ENCODE measurements at regions not wholly inside any gene's neighbourhood (a gene's known extent, or its start where the extent isn't known, plus 50 kb on each side); places are given as distances from the start of the nearest gene placed in this dataset.

DNA sequence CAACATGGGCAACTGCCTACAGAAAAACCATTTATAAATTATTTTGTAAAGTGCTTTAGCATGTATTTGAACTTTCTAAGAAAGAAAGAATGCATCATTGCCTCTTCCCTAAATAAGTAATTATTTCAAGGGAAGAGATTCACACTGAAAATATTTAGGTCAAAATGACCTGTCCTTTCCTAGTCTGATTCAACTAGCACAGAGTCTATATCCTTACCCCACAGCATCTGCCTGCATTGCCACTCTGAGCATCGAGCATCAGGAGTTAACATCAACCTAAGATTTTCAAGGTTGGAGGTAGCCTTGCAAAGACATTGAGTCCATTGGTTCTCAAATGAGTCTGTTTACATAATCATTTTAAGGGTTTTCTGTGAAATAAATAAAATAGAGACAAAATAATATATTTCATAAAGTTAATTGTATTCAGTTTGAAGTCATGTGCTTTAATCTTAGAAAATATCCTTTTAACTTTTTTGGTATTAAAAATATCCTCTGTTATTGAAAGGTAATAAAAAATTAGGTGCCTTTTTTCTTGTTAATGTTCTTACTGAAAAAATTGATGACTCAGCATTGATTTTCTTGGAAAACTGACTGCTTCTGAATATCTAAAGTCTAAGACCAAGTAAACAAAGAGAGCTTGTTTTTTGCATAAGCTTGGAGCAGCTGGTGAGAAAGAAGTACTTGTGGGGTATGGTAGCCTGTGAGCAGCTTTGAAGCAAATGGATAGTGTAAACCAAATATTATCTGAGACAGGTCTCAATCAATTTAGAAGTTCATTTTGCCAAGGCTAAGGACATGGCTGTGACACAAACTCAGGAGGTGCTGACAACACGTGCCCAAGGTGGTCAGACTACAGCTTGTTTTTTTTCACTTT, 269.0 kb upstream of the CLEC14A start:
- Mint-ChIP-seq H3K4me1 (ENCODE audit: low read depth, unreplicated experiment) (no peaks in the 10 kb centered on the region), H3K27me3 (ENCODE audit: insufficient read depth, unreplicated experiment) (no peaks in the 10 kb centered on the region), H3K9me3 (ENCODE audit: unreplicated experiment) (no peaks in the 10 kb centered on the region), H3K4me3 (ENCODE audit: unreplicated experiment) (no peak overlapping the region), H3K36me3 (ENCODE audit: insufficient read depth, unreplicated experiment) (no peaks in the 10 kb centered on the region), H3K27ac (ENCODE audit: unreplicated experiment) (no peak overlapping the region)
- intact Hi-C loops (cut with micrococcal nuclease; ENCODE audit: unreplicated experiment): no loop called here
- Histone ChIP-seq H3K27me3 (replicated peaks; ENCODE audit: control insufficient read depth, insufficient read depth, low read length) (no peaks in the 10 kb centered on the region), H3K4me1 (no peaks in the 10 kb centered on the region), H3K36me3 (ENCODE audit: control insufficient read depth, insufficient read depth, low read length) (no peaks in the 10 kb centered on the region), H3K9me3 (no peaks in the 10 kb centered on the region), H3K4me3 (ENCODE audit: low read depth, low read length) (no peak overlapping the region)
- ChIA-PET POLR2A (no interaction called here), CTCF (no interaction called here)
- DNase-seq: no peak
- BruUV-seq (replicated peaks): no TSS peak
- TF ChIP-seq, protein P1, sequence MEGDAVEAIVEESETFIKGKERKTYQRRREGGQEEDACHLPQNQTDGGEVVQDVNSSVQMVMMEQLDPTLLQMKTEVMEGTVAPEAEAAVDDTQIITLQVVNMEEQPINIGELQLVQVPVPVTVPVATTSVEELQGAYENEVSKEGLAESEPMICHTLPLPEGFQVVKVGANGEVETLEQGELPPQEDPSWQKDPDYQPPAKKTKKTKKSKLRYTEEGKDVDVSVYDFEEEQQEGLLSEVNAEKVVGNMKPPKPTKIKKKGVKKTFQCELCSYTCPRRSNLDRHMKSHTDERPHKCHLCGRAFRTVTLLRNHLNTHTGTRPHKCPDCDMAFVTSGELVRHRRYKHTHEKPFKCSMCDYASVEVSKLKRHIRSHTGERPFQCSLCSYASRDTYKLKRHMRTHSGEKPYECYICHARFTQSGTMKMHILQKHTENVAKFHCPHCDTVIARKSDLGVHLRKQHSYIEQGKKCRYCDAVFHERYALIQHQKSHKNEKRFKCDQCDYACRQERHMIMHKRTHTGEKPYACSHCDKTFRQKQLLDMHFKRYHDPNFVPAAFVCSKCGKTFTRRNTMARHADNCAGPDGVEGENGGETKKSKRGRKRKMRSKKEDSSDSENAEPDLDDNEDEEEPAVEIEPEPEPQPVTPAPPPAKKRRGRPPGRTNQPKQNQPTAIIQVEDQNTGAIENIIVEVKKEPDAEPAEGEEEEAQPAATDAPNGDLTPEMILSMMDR (IDR thresholded peaks at IDR 0.05; ENCODE audit: insufficient read depth in 1 of 2, low read depth in 1 of 2, low read length in 1 of 2, severe bottlenecking in 1 of 2, unreplicated experiment in 1 of 2): no peak

DNA sequence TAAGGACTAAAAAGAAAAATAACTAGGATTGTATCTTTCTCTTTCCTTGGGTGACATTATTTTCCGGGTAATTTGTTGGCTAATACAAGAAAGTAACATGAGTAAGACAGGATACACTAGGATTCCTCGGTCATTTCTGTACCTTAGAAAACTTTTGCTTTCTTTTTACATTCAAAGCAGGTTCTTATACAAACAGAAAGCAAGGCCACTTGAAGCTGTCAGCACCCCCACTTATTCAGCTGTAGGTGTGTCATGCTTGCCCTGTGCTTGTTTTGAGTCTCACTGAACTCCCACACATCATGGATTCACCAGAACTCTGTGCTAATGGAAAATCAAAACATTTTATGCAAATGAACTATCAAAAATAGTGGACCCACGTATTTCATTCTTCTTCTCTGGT, 266.8 kb upstream of the CLEC14A start:
- peaks cover 3% of the 10 kb centered on the region for H3K27me3 Mint-ChIP-seq (ENCODE audit: insufficient read depth, unreplicated experiment)
- no peaks in the 10 kb centered on the region for H3K4me1 Mint-ChIP-seq (ENCODE audit: low read depth, unreplicated experiment)
- no peak overlapping the region for H3K4me3 ChIP-seq (ENCODE audit: low read depth, low read length)
- no peak overlapping the region for H3K27ac Mint-ChIP-seq (ENCODE audit: unreplicated experiment)
- H3K4me3 Mint-ChIP-seq (ENCODE audit: unreplicated experiment): no peak overlapping the region
- no peaks in the 10 kb centered on the region for H3K36me3 ChIP-seq (ENCODE audit: control insufficient read depth, insufficient read depth, low read length)
- no peak for DNase-seq
- BruUV-seq (replicated peaks): no TSS peak
- intact Hi-C loops (cut with micrococcal nuclease; ENCODE audit: unreplicated experiment): no loop called here
- POLR2A ChIA-PET: no interaction called here
- CTCF ChIA-PET: no interaction called here
- H3K27me3 ChIP-seq (replicated peaks; ENCODE audit: control insufficient read depth, insufficient read depth, low read length): no peaks in the 10 kb centered on the region
- no peaks in the 10 kb centered on the region for H3K4me1 ChIP-seq
- H3K9me3 ChIP-seq: no peaks in the 10 kb centered on the region
- H3K9me3 Mint-ChIP-seq (ENCODE audit: unreplicated experiment): no peaks in the 10 kb centered on the region
- TF ChIP-seq, protein P1 (IDR thresholded peaks at IDR 0.05; ENCODE audit: insufficient read depth in 1 of 2, low read depth in 1 of 2, low read length in 1 of 2, severe bottlenecking in 1 of 2, unreplicated experiment in 1 of 2): no peak
- H3K36me3 Mint-ChIP-seq (ENCODE audit: insufficient read depth, unreplicated experiment): no peaks in the 10 kb centered on the region

DNA sequence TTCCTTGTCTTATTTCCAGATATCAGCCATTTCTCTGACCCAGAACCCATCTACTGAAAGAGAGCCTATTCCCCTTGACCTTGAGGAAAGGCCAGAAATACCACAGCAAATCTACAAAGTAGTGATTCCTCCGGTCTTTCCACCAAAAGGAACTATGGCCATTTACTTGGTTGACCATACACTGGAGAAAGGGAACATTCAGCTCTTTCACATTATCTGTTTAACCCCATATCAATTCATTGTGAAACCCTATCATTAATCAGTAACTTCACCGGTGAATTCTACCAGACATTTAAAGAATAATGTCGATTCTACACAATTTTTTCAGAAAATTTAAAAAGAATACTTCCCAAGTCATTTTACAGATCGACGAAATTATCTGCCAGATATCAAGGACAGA, 265.7 kb upstream of the CLEC14A start:
- intact Hi-C loops (cut with micrococcal nuclease; ENCODE audit: unreplicated experiment): no loop called here
- Mint-ChIP-seq H3K4me3 (ENCODE audit: unreplicated experiment) (no peak overlapping the region), H3K36me3 (ENCODE audit: insufficient read depth, unreplicated experiment) (no peaks in the 10 kb centered on the region), H3K27ac (ENCODE audit: unreplicated experiment) (no peak overlapping the region), H3K4me1 (ENCODE audit: low read depth, unreplicated experiment) (no peaks in the 10 kb centered on the region), H3K9me3 (ENCODE audit: unreplicated experiment) (no peaks in the 10 kb centered on the region), H3K27me3 (ENCODE audit: insufficient read depth, unreplicated experiment) (peaks cover 3% of the 10 kb centered on the region)
- Histone ChIP-seq H3K27me3 (replicated peaks; ENCODE audit: control insufficient read depth, insufficient read depth, low read length) (no peaks in the 10 kb centered on the region), H3K4me1 (no peaks in the 10 kb centered on the region), H3K9me3 (no peaks in the 10 kb centered on the region), H3K36me3 (ENCODE audit: control insufficient read depth, insufficient read depth, low read length) (no peaks in the 10 kb centered on the region), H3K4me3 (ENCODE audit: low read depth, low read length) (no peak overlapping the region)
- POLR2A ChIA-PET: no interaction called here
- CTCF ChIA-PET: no interaction called here
- TF ChIP-seq, protein P1 (IDR thresholded peaks at IDR 0.05; ENCODE audit: insufficient read depth in 1 of 2, low read depth in 1 of 2, low read length in 1 of 2, severe bottlenecking in 1 of 2, unreplicated experiment in 1 of 2): no peak
- no peak for DNase-seq
- no TSS peak for BruUV-seq (replicated peaks)

Measured in Caco-2 (cell line).